ENCODE measurements at regions not wholly inside any gene's neighbourhood (a gene's known extent, or its start where the extent isn't known, plus 50 kb on each side); places are given as distances from the start of the nearest gene placed in this dataset.

DNA sequence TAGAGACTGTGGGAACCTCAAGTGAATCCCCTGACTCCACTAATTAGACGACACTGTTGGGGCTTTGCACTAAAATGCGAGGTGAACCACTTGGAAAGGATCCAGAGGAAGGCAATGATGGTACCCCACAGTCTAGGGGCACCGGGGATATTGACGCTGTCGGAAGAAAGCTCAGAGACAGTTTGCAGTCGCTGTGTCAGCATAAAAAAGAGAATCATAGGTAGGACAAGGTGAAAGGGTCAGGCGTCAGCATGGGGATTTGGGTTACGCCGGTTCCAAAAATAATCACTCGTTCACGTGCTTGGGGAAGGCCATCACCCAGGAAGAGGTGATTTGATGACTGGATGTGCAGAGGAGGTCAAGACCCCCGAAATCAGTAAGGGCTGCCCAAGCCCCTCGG, 598.0 kb upstream of the NOX3 start:
- DNase-seq (ENCODE audit: low spot score): no peak

DNA sequence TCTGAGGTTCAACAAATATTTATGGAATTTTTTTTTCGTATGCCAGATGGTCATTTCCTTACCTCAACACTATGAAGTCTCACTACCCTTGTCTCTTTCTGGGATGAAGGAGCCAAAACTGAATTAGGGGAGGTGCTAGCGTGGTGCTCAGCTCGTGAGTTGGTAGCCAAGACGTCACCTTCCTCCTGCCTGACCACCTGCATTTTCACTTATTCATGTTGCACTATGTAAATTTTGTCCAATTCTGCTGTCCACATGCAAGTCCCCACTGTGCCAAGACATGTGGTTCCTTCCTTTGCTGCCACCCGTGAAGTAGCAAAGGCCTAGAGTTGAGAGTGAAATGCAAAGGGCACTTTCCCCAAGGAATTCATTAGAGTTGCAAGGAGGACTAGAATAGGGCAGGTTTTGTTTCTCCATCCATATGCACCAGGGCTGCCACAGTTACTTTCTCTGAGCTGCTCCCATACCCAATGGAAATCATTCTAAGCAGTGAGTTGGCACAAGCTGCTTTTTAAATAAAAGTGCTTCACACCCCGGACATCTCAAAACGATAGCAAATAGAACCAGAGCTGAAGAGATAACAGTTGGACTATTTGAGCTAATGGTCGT, 591.3 kb upstream of the NOX3 start:
- DNase-seq (ENCODE audit: low spot score): no peak

DNA sequence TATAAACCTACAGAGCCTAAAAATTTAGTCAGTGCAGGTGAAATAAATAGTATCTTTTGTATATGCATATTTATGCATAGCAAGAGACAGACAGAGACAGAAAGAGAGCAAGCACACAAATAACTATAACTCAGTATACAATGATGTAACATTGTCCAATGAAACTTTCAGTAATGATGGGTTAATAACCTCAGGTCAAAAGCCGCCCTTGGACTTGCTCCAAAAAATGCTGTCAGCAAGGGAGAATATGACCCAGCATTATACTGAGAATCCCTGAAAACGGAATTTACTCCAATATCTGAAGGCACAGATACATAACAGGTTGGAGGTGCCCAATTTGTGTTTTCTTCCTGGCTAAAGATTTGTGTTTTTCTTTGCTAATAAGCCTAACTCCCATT, 590.6 kb upstream of the NOX3 start:
- no peak for DNase-seq (ENCODE audit: low spot score)

DNA sequence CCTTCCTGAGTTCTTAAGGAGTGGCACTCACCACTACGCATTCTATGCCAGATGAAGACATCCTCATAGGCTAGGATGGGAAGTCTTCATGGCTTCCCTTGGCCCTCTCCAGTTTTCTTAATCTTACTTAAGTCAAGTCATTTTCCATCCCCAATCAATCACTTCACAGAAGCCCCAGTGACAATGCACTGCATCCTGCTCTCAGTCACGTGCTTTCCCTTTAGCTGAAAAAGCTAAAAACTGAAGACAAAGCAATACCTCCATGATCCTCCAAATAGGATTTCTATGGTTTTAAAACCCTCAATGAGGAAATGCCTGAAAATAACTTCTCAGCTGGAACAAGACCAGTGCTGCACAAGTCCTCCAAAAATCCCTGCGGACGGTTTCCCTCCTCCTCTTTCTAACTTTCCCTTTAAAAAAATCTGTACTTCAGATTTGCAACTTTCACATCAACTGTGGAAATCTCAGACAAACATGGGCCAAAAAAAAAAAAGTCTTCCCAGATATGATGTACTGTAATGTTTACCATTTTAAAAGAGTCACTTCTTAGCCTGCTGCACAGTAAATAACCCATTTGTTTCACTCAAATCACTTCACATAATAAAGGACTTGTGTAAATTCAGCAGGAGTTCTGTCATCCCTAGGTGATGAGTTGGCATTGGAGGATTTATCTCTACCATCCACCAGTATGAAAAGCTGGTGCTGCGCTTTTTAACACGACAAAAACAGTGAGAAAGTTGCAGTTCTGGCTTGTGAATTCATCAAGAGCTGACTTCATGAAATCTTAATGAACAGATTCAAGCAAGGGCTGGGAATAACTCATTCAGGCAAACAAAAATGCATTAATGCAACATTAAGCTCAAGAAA, 590.0 kb upstream of the NOX3 start:
- DNase-seq (ENCODE audit: low spot score): no peak

DNA sequence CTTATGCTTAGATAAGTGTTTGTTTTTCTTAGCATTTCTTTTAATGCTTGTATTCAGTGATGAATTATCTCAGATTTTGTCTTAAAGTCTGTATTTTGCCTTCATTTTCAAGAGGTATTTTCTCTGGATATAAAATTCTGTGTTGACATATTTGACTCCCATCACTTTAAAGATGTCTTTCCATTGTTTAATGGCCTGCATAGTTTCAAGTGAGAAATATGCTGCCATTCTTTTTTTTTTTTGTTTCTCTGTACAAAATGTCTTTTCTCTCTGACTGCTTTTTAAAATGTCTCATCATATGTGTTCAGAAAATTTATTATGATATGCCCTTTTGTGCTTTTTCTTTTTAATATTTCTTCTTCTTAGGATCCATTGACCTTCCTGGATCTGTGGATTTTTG, 578.0 kb upstream of the NOX3 start:
- DNase-seq (ENCODE audit: low spot score): no peak

DNA sequence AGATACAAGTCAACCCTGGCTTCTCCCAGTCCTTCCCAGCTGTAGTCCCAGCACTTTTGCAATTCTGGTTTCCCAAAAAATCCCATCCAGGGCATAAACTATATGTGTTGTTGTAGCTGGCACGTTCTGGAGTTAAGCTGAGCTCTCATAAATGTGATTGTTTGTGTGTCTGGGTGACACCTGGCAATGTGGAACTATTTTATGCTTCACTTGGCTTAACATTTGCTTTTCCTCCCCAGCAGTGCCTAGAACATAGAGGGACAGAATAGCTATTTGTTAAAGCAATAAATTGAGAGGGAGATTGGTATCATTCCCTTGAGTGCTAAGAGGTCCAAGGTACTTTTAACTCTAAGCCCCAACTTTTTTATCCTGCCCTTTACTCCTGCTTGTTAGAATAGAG, 575.9 kb upstream of the NOX3 start:
- DNase-seq (ENCODE audit: low spot score): no peak

DNA sequence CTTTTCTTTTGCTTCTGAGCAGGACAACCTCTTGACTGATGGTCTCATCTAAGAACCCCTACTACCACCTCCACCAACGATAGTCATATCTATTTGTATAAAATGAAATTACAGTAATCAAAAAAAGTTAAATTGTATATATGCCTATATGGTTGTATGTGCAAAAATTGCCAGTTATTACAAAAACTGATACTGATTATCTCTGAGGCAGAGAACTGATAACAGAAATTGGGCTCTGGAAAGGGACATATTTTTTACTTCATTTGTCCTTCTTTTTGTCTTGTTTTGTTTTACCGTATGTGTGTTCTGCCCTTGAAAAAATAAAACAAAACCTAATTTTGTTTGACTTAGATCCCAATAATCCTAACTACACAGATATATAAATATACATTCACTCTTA, 574.4 kb upstream of the NOX3 start:
- DNase-seq (ENCODE audit: low spot score): no peak

DNA sequence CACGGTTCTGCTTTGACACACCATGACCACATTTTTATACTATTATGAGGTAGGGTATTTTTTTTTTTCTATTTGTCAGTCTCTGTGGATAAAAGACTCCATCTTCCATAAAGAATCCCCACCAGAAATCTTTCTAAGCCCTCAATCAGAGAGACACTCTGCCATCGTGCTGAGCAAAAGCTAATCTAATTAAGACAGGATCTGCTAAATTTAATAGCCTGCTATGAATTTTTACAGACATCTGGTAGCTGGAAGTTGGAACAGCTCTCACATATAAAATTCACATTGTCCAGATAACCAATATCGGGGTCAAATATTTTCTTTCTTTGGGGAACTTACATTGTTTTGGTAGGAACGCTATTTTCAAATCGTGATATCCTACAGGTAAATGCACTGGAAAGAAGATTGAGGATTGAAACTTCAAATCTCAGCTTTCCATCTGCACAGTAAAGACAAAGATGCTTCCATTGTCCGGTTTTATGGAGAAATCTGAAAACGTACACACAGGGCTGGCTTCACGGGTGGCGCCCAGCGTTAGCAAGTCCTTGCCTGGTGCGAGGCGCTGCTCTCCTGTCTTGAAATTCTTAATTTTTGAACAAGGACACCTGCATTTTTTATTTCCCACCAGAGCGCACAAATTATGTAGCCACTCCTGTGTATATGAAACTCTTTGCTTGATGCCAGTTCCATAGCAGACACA, 573.8 kb upstream of the NOX3 start:
- no peak for DNase-seq (ENCODE audit: low spot score)

DNA sequence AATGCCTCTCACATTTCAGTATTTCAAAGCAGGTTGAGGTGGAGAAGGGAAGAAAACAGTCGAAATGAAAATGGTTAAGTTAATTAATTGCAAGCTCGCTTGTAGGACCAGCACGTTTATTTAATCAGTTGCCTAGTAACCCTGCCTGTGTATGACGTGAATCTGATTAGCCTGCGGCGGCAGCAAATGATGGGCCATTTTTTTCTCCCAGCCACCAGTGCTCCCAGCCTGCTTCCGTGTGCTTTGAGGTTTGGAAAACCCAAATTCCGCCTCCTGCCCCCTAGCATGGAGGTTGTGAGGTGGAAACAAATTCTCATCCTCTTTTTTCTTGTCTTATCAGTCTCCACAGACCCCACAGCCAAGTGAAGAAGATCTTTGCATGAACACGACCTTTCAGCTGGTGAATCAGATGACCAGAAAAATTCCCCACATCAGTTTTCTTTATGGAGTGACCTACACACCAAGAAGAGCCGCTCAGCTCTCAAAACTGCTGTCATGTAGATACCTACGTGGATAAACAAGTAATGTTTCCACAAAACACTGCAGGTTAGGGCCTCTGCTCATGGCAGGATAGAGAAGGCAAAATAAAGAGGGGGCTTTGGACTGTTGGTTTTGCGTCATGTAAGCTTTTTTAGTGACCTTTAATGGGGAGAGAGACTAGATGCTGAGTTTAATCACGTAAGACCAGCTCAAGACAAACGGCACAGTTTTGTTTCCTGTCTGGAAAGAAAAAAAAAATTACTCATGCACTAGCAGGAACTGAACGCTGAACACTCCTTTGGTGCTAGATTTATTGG, 572.9 kb upstream of the NOX3 start:
- no peak for DNase-seq (ENCODE audit: low spot score)

DNA sequence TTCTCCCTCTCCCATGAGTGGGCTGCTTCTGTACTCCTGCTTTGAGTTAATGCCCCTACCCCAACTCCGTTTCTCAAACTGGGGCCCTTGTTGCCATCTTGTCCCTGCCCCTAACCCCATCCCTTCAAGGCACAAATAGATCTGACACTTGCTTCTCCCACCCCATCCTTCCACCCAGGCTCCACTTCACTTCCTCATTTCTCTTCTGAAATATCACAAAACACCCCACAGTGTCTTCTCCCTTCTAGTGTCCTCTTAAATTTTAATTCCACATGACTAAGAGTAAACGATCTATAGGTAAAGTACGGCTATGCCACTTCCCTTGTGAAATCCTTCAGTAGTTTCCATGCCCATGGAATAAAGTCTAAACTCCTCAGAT, 571.6 kb upstream of the NOX3 start:
- no peak for DNase-seq (ENCODE audit: low spot score)

DNA sequence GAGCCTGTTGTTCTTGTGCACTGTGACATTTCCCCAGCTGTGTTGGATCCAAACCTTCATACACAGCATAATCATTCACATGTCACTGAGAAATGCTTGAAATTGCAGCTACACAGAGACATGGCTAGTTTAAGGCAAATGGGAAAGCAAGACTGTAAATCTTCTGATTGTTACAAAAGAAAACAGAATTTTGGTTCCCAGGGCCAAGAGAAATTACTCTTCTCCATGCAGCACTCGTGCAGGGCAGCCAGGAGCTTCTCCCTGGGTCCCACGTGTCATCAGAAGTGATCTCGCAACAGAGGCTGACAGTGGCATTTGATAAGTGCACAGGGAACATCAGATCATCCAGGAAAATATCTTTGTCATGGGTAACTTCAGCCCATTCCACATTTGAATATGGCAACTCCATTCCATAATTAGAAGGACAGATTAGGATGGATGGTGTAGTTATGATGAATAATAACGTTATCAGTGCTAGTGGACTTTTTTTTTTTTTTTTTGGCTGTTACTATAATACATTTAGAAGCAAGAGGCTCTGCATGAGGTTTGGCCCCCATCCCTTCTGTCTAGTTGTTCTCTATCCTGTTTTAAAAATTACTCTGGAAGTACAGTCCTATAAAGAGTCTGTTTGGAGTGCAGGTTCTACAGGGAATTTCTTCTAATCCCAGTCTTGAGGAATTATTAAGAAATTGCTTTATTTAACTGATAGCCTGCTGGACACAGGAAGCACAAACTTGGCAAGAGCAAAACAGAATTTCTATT, 571.0 kb upstream of the NOX3 start:
- DNase-seq (ENCODE audit: low spot score): no peak

DNA sequence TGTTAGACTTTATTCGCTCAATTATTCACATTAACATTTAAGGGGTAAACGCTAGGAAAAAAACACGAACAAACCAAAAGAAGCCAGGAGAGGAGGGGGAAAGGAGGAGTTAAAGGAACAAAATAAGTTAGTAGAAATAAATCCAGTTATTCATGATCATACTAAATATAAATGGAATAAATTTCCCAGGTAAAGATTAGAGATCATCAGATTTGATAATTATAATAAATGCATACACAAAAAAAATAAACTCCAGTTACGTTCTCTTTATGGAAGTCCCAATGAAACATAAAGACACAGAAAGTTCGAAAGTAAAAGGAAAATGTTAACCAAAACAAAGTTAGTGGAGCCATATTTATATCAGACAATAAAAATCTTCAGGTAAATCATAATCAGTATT, 568.7 kb upstream of the NOX3 start:
- no peak for DNase-seq (ENCODE audit: low spot score)

DNA sequence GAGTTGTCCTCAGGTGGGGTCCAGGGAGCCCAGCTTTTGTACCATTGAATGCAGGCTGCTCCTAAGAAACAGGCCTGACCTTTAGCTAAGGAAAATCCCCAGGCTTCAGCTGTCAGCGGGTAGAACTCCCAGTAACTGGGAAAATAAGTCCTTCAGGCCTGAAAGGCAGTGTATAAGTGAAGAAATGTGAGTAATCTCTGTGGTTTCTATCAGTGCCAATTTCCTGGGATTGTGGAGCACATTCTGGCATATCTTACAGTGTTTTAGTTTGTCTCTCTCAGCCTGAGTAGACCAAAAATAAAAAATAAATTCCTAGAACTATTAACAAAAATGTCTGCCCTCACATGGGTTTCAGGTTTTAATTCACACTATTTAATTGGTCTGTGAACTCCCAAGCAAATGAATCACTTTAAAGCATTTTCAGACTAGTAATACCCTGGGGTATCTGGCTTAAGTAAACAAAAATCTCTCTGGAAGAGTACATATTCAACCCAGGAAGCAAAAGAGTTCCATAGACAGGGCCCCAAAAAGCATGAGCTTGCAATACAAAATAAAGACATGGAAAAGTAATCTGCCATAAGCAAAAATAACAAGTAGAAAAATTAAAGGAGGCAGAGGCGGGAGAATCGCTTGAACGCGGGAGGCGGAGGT, 566.2 kb upstream of the NOX3 start:
- DNase-seq (ENCODE audit: low spot score): no peak

DNA sequence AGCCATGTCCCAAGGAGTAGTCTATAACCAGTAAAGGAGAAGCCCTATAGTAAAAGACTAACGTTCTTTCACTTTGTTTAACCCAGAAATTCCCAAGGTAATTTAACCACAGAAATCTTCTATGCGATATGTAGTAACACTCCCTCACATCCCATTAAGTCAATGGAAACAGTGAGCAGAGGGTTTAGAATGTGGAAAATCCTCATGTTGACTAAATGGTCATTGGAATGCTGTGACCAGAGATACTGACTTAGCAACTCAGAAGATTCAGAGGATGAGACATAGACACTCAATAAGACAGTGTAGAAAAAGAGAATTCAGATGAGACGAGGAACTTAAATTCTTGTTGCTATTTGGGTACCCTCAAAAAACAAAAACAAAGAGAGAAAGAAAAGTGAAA, 562.2 kb upstream of the NOX3 start:
- DNase-seq (ENCODE audit: low spot score): no peak

DNA sequence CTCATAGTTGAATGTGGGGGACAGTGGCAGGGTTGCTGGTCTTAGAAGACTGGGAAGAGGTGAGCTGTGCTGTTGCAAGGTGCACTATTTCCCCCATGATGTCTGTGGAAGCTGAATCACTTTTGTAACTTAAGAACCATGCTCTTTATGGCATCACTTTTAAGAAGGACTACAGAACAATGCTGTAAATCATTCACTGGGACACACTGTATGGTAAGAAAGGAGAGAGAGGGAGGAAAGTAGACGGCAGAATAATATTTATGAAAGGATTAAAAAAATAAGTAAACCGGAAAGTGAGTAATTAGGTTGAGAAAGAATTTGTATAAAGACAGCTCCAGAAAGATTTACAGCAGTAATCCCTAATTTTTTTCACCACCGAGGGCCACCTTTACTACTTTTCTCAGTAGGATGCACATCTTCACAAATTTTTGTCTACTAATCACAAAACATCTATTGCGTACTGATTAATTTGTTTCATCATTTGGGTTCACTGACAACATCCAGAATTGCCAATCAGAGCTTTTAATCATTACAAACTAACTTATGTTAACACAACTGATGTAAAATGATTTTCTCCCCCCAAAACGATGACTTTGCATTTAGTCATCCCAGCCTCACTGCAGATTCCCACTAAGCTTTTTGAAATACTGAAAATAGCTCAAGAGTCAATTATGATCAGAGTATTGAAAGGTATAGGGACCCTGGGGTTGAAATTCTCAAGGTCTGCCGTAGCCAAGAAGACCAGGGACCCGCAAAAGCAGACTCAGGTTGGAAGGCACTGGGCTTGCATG, 560.7 kb upstream of the NOX3 start:
- DNase-seq (ENCODE audit: low spot score): no peak

DNA sequence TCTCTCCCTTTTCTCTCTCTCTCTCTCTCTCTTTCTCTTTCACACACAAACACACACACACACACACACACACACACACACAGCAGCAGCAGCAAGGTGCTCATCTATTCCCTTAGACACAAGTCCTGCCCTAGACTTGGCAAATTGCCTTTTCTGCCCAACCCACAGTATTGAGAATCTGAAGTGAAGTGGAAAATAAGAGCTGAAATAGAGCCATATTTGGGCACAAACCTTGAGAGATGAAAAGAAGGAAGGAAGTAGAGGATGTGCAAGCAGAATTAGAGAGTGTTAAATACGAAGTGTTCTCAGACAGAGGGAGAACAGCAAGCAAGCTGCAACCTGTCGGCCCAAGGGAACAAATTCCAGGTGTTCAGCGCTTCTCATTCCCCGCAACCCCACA, 557.5 kb upstream of the NOX3 start:
- no peak for DNase-seq (ENCODE audit: low spot score)

DNA sequence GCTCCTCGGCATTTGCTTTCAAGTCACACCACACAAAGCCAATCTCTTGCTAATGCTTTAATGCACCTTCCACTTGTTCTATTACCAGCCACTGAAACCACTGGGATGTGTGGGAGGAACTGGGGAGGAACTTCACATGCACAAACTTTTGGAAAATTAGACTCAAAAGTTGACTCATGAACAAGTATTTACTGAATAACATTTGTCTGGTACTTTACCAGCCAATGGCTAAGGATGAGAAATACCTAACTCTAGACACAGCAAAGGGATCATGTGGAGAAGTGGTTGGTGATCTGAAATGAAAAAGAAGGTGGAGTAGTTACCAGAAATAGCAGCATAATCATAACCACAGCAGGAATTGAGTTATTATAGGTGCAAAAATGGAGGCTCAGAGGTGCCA, 554.0 kb upstream of the NOX3 start:
- DNase-seq (ENCODE audit: low spot score): no peak

DNA sequence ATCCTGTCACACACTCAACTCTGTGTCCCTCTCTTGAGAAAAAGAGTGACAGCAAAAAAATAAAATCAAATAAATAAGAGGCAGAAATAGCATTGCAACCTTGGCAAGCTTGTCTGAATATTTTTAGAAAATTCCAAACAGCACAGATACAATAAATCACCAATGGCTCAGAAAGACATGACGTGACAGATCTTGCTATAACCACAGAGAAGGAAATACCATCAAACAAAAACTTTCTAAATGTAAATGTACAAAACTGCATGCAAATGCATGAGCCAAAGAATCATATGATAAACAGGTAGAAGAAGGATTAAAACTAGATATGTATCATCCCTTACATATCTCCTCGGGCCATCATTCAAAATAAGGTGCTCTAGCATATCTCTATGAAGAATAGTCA, 549.2 kb upstream of the NOX3 start:
- no peak for DNase-seq (ENCODE audit: low spot score)

DNA sequence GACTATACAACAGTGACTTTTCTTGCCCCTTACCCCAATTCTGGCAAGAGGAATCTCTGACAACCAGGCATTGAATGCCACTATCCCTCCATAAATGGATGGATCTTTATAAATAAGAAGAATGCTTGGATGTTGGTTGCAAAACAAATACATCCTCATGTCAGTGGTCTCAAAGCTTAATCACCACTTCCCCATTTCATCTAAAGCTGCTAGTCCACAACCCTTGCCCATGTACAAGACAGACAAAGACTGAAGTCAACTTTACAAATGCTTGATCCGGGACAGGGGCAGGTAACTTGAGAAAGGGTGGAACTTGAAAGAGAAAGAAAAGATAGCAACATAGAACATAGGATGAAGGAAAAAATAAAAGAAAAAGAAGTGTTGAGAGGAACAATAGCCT, 540.5 kb upstream of the NOX3 start:
- DNase-seq (ENCODE audit: low spot score): no peak

DNA sequence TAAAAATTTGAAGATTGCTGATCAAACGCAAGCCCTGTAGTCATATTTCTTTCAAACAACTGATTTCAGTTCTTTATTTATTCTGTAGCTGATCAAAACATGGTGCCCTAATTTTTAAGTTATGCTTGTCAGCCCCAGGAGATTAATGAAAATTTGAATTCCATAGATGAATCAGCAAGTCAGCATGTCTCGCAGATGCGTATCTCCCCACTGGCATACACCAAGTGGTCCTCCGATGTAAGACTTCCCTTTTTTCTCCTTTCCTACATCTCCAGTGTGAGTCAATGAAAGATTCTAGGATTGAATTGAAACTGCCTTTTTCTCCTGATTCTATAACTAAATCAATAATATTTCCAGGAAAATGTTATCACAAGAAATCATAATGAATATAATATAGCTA, 539.6 kb upstream of the NOX3 start:
- DNase-seq (ENCODE audit: low spot score): no peak

DNA sequence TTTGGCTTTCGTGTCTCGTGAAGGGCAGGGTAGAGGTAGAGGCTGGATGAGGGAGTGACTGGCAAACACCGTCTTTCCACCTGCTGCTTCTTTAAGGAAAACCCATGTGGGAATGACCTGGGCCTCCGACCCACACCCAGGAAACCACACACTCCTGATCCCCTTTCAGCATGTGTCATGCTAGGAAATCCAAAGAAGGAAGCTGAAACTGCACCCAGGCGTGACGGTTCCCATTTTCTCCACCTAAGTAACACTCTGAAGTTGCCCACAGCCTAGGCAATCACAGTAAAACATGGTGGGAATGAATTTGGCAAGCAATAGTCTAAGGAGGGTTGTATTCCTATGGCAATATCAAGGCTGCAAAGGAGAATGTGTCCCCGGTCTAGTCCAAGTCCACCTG, 538.4 kb upstream of the NOX3 start:
- DNase-seq (ENCODE audit: low spot score): no peak

Data from NAMALWA (cell line).